Activated T-cell treated with anti-CD3 and anti-CD28 coated beads for 4 hours (primary cell): ENCODE measurements at regions not wholly inside any gene's neighbourhood (a gene's known extent, or its start where the extent isn't known, plus 50 kb on each side); places are given as distances from the start of the nearest gene placed in this dataset.

Experiments
- DNase-seq: peaks from one replicate; pipeline ENCODE4 v3.0.0-alpha.2; 2020

- DNase-seq, result no peak
Observed at GRCh38 chr11:15890031-15890713, 466.2 kb downstream of the SOX6 start.

DNA sequence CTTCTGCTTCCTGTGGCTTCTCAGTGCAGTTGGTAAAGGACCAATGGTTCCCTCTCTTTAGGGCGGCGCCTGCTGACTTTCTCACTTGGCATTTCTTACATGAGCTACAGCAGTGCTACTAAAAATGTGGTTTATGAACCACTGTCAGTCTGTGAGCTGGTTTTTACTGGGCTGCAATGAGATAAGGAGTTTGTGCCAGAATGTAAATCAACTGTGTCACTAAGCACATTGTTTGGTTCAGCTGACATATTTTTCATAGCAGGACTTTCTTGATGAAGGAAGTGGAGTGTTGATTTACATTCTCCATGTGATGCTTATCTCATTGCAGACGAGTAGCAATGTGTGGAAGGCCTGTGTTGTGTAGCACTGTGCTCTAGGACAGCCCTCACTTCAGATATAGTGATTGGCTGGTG, 463.3 kb downstream of the SOX6 start:
- DNase-seq, result no peak

GRCh38 chr11:15896026-15896425, 460.3 kb downstream of the SOX6 start:
- DNase-seq, result no peak

DNA sequence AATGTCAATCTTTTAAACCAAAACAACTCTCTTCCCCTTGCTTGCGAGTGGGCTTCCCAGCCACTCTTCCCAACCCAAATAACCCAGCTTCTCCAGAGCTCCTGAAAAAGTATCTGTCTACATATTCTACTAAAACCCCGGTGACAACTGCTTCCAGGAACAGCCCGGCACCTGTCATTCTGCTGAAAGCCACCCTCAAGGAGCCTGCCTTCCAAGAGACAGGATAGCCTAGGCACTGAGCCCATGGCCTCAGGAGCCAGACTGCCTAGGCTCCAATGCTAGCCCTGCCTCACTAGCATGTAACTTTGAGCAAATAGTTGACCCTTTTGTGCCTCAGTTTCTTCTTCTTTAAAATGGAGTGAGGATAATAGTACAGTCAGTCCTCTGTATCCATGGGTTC, 459.8 kb downstream of the SOX6 start:
- no peak for DNase-seq

DNA sequence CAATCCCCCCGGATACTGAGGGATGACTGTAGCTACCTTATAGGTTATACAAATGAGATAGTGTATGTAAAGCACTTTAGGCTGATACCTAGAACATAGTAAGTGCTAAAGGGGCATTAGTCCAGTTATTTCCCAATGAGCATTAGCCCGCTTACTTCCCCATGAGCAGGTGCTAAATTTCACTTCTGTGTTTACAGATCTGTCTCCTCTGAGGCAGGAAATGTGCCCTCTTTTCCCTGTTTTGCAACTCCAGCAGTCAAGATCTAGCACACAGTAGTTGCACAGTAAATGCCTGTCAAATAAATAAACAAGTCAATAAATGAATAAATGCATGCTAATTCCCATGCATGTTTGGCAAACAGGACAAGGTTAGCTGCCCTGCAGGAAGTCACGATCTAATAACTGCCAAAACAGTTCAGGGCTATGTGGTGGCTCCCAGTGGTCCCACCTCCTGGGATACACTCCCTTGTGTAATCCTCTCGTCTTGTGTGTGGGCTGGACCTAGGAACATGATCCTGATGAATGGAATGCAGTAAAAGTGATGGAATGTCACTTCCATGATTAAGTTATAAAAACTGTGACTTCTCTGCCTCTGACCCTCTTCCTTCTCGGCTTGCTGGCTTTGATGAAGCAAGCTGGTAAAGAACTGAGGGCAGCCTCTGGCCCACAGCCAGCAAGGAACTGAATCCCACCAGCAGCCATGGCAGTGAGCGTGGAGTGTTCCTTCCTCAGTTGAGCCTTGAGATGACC, 459.0 kb downstream of the SOX6 start:
- no peak for DNase-seq

- no peak for DNase-seq
Observed at GRCh38 chr11:15901054-15901453, 455.3 kb downstream of the SOX6 start.

DNA sequence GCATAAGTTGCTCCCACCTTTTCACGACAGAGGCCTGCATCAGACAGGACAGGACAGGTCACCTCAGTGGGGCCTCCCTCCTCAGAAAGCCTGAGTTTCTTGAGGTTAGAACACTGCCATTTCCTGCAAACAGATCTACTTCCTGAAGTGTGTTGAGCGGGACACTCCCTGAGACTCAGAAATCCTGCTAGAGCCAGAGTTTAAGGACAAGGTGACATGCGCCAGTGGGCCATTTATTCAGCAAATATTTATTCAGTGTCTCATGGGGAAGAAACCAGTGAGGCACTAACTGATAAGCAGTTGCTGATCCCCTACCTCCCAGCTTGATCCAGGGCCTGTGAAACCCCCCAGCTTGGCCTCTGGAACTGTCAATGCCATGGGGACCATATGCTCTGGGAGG, 454.6 kb downstream of the SOX6 start:
- no peak for DNase-seq

DNA sequence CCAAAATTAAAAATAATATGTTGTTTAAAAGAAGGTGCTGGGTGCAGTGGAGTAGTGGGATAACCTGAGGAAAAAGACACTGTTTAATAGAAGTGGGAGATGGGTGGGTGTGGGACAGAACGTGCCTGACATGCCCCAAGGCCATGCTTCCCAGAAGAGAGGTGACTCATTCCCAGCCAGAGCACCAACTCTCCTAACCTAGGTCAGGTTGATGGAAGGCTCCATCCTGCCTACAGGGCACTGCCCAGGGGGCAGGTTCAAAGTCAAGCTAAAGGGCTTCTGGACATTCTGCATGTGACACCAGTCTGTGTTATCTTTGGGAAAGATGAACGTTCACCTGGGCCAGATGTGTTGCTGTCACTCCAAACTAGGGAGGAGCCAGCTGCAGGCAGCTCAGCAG, 453.1 kb downstream of the SOX6 start:
- DNase-seq, result no peak

GRCh38 chr11:15905366-15906104, 450.8 kb downstream of the SOX6 start:
- DNase-seq, result no peak

GRCh38 chr11:15906481-15907035, 449.8 kb downstream of the SOX6 start:
- DNase-seq, result no peak

GRCh38 chr11:15907806-15908205, 448.5 kb downstream of the SOX6 start:
- DNase-seq, result no peak

DNA sequence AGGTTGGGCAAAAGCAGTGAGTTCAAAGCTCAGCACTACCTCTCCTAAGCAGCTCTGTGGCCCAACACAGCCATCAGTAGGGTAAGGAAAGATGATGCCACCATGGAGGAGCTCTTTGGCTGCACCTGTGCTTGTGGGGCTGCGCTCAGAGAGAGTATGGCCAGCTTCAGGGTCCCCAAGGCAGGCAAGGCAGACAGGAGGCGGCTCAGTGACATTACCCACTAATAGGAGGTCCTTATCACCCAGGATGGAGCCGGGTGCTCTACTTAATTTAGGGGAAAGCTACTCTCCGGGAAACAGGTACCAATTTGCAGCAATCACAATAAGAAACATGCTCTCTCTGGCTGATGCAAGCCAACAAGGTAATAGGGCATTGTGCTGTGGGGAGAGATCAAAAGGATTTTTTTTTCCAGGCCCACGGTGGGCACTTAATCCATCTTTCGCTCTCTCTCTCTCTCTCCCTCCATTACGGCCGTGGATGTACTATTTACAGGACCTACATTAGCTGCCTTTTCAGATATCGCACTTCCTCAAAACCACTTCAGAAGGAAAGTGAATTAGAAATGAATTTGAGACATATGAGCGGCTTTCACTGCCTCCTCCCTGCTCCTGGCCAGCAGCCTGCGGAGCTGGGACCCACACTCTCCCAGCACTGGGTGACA, 446.3 kb downstream of the SOX6 start:
- no peak for DNase-seq

DNA sequence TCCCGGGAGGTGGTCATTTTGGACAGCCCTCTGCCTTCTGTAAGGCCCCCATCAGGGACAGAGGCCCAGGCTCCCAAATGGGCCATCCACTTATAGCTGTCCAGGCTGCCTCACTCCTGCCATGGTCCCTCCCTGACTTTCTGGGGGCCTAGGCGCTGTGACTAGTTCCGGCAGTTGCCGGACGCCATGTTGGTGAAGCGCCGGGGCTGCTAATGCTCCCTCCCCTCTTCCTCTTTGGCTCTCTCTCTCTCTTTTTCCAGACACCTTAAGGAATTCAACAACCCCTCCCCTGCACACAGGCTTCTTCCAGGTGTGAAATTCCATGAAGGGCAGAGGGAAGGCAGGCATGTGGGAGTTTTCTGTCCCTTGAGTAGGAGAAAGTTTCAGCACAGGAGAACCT, 445.6 kb downstream of the SOX6 start:
- DNase-seq, result no peak

GRCh38 chr11:15911377-15912044, 444.8 kb downstream of the SOX6 start:
- DNase-seq, result no peak

GRCh38 chr11:15912291-15912690, 444.1 kb downstream of the SOX6 start:
- DNase-seq, result no peak

DNA sequence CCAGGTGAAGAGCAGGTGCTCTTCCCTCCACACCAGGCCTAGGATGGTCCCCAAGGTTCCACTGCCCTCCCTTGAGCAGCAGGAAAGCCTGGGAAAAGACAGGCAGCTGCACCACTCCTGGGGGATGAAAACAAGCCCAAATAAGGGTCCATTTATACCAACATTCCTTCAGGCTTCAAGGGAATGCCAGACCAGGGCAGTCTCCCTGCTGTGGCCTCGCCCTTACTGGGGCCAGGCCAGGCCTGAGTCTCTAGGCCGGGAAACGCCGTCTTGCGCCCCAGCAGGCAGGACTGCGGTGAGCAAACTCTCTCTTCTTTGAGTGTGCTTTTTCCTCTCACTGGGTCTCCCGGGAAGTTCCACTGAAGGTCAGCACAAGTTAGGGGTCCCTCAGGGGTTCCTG, 443.5 kb downstream of the SOX6 start:
- no peak for DNase-seq

- DNase-seq, result no peak
Observed at GRCh38 chr11:15913261-15913660, 443.1 kb downstream of the SOX6 start.
